GM21367 (cell line): ENCODE measurements at regions not wholly inside any gene's neighbourhood (a gene's known extent, or its start where the extent isn't known, plus 50 kb on each side); places are given as distances from the start of the nearest gene placed in this dataset.

Experiments
- ATAC-seq: cut with Tn5 transposase; IDR thresholded peaks from one replicate; pipeline ENCODE4 v1.9.1; 2021; ENCODE audit not compliant: unreplicated experiment

- ATAC-seq = no peak
Observed at GRCh38 chr4:153997516-153997915, 208.6 kb upstream of the SFRP2 start.

GRCh38 chr4:153989505-153989904, 200.6 kb upstream of the SFRP2 start:
- ATAC-seq = no peak

- ATAC-seq = no peak
Observed at GRCh38 chr4:153988492-153989363, 199.8 kb upstream of the SFRP2 start.

GRCh38 chr4:153987291-153987690, 198.4 kb upstream of the SFRP2 start:
- ATAC-seq = no peak

GRCh38 chr4:153976954-153977353, 188.1 kb upstream of the SFRP2 start:
- ATAC-seq = no peak

- no peak for ATAC-seq
Observed at GRCh38 chr4:153974452-153974851, 185.6 kb upstream of the SFRP2 start.

GRCh38 chr4:153973942-153974341, 185.1 kb upstream of the SFRP2 start:
- no peak for ATAC-seq

- ATAC-seq = no peak
Observed at GRCh38 chr4:153971899-153972298, 183.0 kb upstream of the SFRP2 start.

- no peak for ATAC-seq
Observed at GRCh38 chr4:153970169-153970568, 181.3 kb upstream of the SFRP2 start.

GRCh38 chr4:153969542-153969941, 180.7 kb upstream of the SFRP2 start:
- ATAC-seq = no peak

GRCh38 chr4:153966641-153967040, 177.8 kb upstream of the SFRP2 start:
- ATAC-seq = no peak

- ATAC-seq = no peak
Observed at GRCh38 chr4:153963216-153963615, 174.3 kb upstream of the SFRP2 start.

- no peak for ATAC-seq
Observed at GRCh38 chr4:153962311-153963039, 173.6 kb upstream of the SFRP2 start.

- no peak for ATAC-seq
Observed at GRCh38 chr4:153955327-153955726, 166.4 kb upstream of the SFRP2 start.

- no peak for ATAC-seq
Observed at GRCh38 chr4:153954654-153955053, 165.8 kb upstream of the SFRP2 start.

GRCh38 chr4:153950100-153950979, 161.5 kb upstream of the SFRP2 start:
- no peak for ATAC-seq

GRCh38 chr4:153948041-153948440, 159.2 kb upstream of the SFRP2 start:
- no peak for ATAC-seq

- ATAC-seq = no peak
Observed at GRCh38 chr4:153947124-153947523, 158.2 kb upstream of the SFRP2 start.

- no peak for ATAC-seq
Observed at GRCh38 chr4:153945704-153946103, 156.8 kb upstream of the SFRP2 start.

- no peak for ATAC-seq
Observed at GRCh38 chr4:153943738-153944415, 155.0 kb upstream of the SFRP2 start.

- no peak for ATAC-seq
Observed at GRCh38 chr4:153940916-153941315, 152.0 kb upstream of the SFRP2 start.
